Trophoblast cell (in vitro differentiated cells and primary cell): ENCODE measurements at regions not wholly inside any gene's neighbourhood (a gene's known extent, or its start where the extent isn't known, plus 50 kb on each side); places are given as distances from the start of the nearest gene placed in this dataset.

Source experiments
- DNase-seq, 2 donors: peaks; one replicate each; pipeline ENCODE4 v3.0.0-alpha.2; 2016
- H2AFZ ChIP-seq: 2 replicates; pipeline ENCODE4 v1.6.1; 2013; ENCODE audit warnings: low read length, moderate library complexity, mild to moderate bottlenecking; ENCODE audit not compliant: insufficient read depth, poor library complexity
- H2AK5ac ChIP-seq: 2 replicates; pipeline ENCODE4 v1.6.1; 2013; ENCODE audit warnings: mild to moderate bottlenecking, low read length
- H2BK120ac ChIP-seq: 2 replicates; pipeline ENCODE4 v1.6.1; 2013; ENCODE audit warnings: low read length, mild to moderate bottlenecking, moderate library complexity; ENCODE audit not compliant: insufficient read depth, poor library complexity
- H2BK12ac ChIP-seq: 2 replicates; pipeline ENCODE4 v1.6.1; 2013; ENCODE audit warnings: mild to moderate bottlenecking, low read length, moderate library complexity
- H2BK5ac ChIP-seq: 2 replicates; pipeline ENCODE4 v1.6.1; 2013; ENCODE audit warnings: low read length, low read depth, moderate library complexity, mild to moderate bottlenecking; ENCODE audit not compliant: poor library complexity
- H3K14ac ChIP-seq: 2 replicates; pipeline ENCODE4 v1.6.1; 2013; ENCODE audit warnings: mild to moderate bottlenecking, low read length
- H3K18ac ChIP-seq: 2 replicates; pipeline ENCODE4 v1.6.1; 2013; ENCODE audit warnings: mild to moderate bottlenecking, low read length
- H3K23ac ChIP-seq: 2 replicates; pipeline ENCODE4 v1.6.1; 2013; ENCODE audit warnings: low read length
- H3K27ac ChIP-seq: 2 replicates; pipeline ENCODE4 v1.5.1; 2013; ENCODE audit warnings: low read depth, mild to moderate bottlenecking, inconsistent platforms, low read length, moderate library complexity
- H3K27me3 ChIP-seq: 2 replicates; pipeline ENCODE4 v1.6.1; 2013; ENCODE audit warnings: inconsistent platforms, mild to moderate bottlenecking, low read length, moderate library complexity; ENCODE audit not compliant: insufficient read depth
- H3K36me3 ChIP-seq, 2 experiments: 1 replicate in 1 of 2; 2 replicates in 1 of 2; pipeline ENCODE4 v1.6.1; 2013; ENCODE audit warnings: low read length in 2 of 2, mild to moderate bottlenecking in 2 of 2, moderate library complexity in 1 of 2; ENCODE audit not compliant: insufficient read depth in 2 of 2, control insufficient read depth in 1 of 2
- H3K4ac ChIP-seq: 2 replicates; pipeline ENCODE4 v1.6.1; 2013; ENCODE audit warnings: low read depth, mild to moderate bottlenecking, low read length, moderate library complexity
- H3K4me1 ChIP-seq, 2 experiments: 1 replicate in 1 of 2; 2 replicates in 1 of 2; pipeline ENCODE4 v1.6.1; 2013; ENCODE audit warnings: low read length in 2 of 2, mild to moderate bottlenecking in 2 of 2, moderate library complexity in 1 of 2; ENCODE audit not compliant: insufficient read depth in 2 of 2, control insufficient read depth in 1 of 2
- H3K4me2 ChIP-seq: 2 replicates; pipeline ENCODE4 v1.6.1; 2013; ENCODE audit warnings: inconsistent platforms, mild to moderate bottlenecking, low read length, moderate library complexity
- H3K4me3 ChIP-seq: 2 replicates; pipeline ENCODE4 v1.5.1; 2013; ENCODE audit warnings: mild to moderate bottlenecking, low read depth, low read length, inconsistent platforms
- H3K79me1 ChIP-seq: one replicate; pipeline ENCODE4 v1.6.1; 2013; ENCODE audit warnings: low read length
- H3K79me2 ChIP-seq: 2 replicates; pipeline ENCODE4 v1.6.1; 2013; ENCODE audit warnings: low read length, mild to moderate bottlenecking; ENCODE audit not compliant: control insufficient read depth, insufficient read depth, poor library complexity
- H3K9ac ChIP-seq: 2 replicates; pipeline ENCODE4 v1.6.1; 2013; ENCODE audit warnings: mild to moderate bottlenecking, low read length
- H3K9me3 ChIP-seq: 2 replicates; pipeline ENCODE4 v1.6.1; 2013; ENCODE audit warnings: low read depth, mild to moderate bottlenecking, control low read depth, inconsistent platforms, low read length; ENCODE audit not compliant: insufficient read depth
- H4K12ac ChIP-seq: 2 replicates; pipeline ENCODE4 v1.6.1; 2013; ENCODE audit warnings: low read depth, mild to moderate bottlenecking, low read length, moderate library complexity
- H4K8ac ChIP-seq: 2 replicates; pipeline ENCODE4 v1.6.1; 2013; ENCODE audit warnings: low read depth, mild to moderate bottlenecking, low read length, moderate library complexity
- H4K91ac ChIP-seq: one replicate; pipeline ENCODE4 v1.6.1; 2013; ENCODE audit warnings: low read depth, mild to moderate bottlenecking, low read length, moderate library complexity
- WGBS: extraction: QIAGEN DNeasy Blood & Tissue Kit; methylation state at CpG from one replicate; pipeline ENCODE4 v1.1.7; 2013; ENCODE audit warnings: missing lambda C conversion rate; ENCODE audit not compliant: insufficient read length, insufficient coverage; ENCODE audit errors: extremely low coverage; 5-methylcytosine and 5-hydroxymethylcytosine counted together

DNA sequence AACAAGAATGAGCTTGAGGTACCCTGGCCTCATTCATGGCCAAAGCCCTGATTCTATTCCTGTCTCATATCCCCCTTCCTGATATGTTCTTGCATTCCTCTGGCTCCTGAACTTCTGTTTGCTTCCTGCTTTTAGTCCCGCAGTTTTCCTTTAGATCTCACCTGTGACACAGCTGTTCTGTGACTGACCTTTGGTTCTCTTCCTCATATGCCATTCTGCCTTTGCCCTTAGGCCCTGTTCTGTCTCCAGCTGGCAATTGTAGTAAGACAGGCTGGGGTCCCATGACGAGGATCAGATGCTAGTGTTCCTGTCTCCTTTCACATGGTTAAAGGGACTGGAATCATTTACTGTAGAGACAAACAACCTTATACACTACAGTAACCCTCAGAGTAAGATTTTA, 59.0 kb upstream of the PDE3B start:
- Histone ChIP-seq H3K9ac (no peak overlapping the region), H3K79me1 (peaks cover 12% of the 10 kb centered on the region), H2BK120ac (no peak overlapping the region), H3K4ac (no peak overlapping the region), H2AK5ac (no peak overlapping the region), H3K27me3 (no peaks in the 10 kb centered on the region), H3K27ac (peak overlapping the region; percentile 49), H2BK5ac (no peak overlapping the region), H3K4me3 (no peak overlapping the region), H2BK12ac (no peak overlapping the region), H4K12ac (no peak overlapping the region), H3K18ac (no peak overlapping the region), H3K9me3 (no peaks in the 10 kb centered on the region), H3K36me3 (no peaks in the 10 kb centered on the region), H4K8ac (no peak overlapping the region), H2AFZ (no peak overlapping the region), H3K79me2 (no peaks in the 10 kb centered on the region), H3K23ac (no peak overlapping the region), H3K14ac (no peak overlapping the region), H4K91ac (no peak overlapping the region), H3K4me2 (peak overlapping the region; percentile 46), H3K4me1 (peaks cover 9 to 20% of the 10 kb centered on the region in 2 experiments)
- no CpG with 5 or more reads among the region's 2 CpGs for WGBS
- peak; percentile 47 to 61 for DNase-seq

DNA sequence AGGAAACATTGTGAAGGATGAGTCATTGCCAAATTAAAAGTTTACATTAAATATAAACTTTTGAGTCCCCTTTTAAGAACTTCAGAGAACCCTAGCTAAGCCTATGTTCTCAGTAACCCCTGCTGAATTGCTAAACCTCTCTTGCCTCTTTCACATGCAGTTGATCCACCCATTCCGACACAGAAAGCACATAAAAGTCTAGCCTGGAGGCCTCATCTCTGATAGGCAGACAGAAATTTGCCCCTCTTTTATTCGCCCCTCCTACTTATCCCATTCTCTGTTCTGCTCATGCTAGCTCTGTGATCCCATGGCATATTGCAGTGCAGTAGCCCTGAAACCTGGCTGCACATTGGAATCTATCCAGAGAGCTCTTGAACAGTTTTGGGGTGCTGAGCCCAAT, 58.2 kb upstream of the PDE3B start:
- no CpG with 5 or more reads among the region's 2 CpGs for WGBS
- Histone ChIP-seq H3K4me1 (peaks cover 9 to 22% of the 10 kb centered on the region in 2 experiments), H2BK12ac (peak overlapping the region; percentile 7), H2AFZ (no peak overlapping the region), H4K12ac (no peak overlapping the region), H3K14ac (no peak overlapping the region), H3K18ac (no peak overlapping the region), H3K79me2 (no peaks in the 10 kb centered on the region), H3K36me3 (no peaks in the 10 kb centered on the region), H2BK5ac (no peak overlapping the region), H3K9me3 (no peaks in the 10 kb centered on the region), H2AK5ac (no peak overlapping the region), H3K4me3 (no peak overlapping the region), H3K79me1 (peaks cover 12% of the 10 kb centered on the region), H3K27me3 (no peaks in the 10 kb centered on the region), H3K27ac (no peak overlapping the region), H2BK120ac (no peak overlapping the region), H3K4me2 (no peak overlapping the region), H3K23ac (no peak overlapping the region), H4K91ac (peak overlapping the region; percentile 1), H3K4ac (no peak overlapping the region), H4K8ac (no peak overlapping the region), H3K9ac (no peak overlapping the region)
- no peak for DNase-seq

DNA sequence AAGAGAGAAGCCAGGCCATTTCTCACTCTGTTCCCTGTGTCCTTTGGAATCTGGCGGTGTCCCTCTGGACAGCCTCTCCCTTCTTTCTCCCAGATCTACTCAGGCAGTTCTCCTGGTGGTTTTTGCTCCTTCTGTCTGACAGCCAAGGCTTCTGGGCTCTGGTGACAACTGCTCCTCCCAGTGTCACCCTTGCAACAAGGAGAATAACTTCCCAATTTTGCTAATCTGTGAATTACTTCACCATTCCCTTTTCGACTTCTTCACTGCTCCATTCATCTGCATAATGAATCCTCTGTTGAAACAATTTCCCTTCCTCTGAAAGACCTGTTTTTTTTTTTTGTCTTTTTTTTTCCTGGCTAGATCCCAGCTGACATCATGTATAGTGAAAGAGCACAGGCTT, 56.3 kb upstream of the PDE3B start:
- no peaks in the 10 kb centered on the region for H3K36me3 ChIP-seq
- H3K4me1 ChIP-seq = peaks cover 9 to 22% of the 10 kb centered on the region in 2 experiments
- H3K18ac ChIP-seq = no peak overlapping the region
- H3K79me1 ChIP-seq = peaks cover 14% of the 10 kb centered on the region
- peak overlapping the region; percentile 77 for H2BK12ac ChIP-seq
- DNase-seq = no peak
- H3K14ac ChIP-seq = peak overlapping the region; percentile 67
- WGBS = no CpG with 5 or more reads among the region's 2 CpGs
- H4K8ac ChIP-seq = no peak overlapping the region
- H2BK5ac ChIP-seq = peak overlapping the region; percentile 57
- H3K27ac ChIP-seq = peak overlapping the region; percentile 63
- no peak overlapping the region for H3K23ac ChIP-seq
- H3K9ac ChIP-seq = no peak overlapping the region
- H4K91ac ChIP-seq = peak overlapping the region; percentile 61
- H3K27me3 ChIP-seq = no peaks in the 10 kb centered on the region
- no peak overlapping the region for H2AK5ac ChIP-seq
- peak overlapping the region; percentile 79 for H2BK120ac ChIP-seq
- H3K4ac ChIP-seq = peak overlapping the region; percentile 21
- H3K4me3 ChIP-seq = no peak overlapping the region
- H4K12ac ChIP-seq = no peak overlapping the region
- H2AFZ ChIP-seq = no peak overlapping the region
- no peaks in the 10 kb centered on the region for H3K79me2 ChIP-seq
- no peaks in the 10 kb centered on the region for H3K9me3 ChIP-seq
- no peak overlapping the region for H3K4me2 ChIP-seq

DNA sequence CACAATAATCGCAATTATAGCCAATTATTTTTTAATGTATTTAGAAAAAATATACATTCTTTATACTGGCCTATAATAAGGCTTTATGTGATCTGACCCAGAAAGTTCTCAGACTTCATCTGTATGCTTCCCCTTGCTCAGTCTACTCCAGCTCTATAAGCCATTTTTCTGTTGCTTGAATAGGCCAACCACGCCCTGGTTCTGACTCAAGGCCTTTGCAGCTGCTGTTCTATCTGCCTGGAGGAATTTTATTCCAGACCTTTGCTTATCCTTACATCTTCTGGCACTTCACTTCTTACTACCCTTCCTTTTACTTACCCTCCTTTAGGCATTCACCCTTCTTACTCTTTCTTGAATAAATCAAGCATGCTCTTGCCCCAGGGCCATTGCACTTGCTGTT, 54.9 kb upstream of the PDE3B start:
- Histone ChIP-seq H4K8ac (no peak overlapping the region), H3K4ac (no peak overlapping the region)

More for the DNA sequence above, 54.9 kb upstream of the PDE3B start:
- no CpG with 5 or more reads among the region's 2 CpGs for WGBS
- Histone ChIP-seq H3K4me3 (no peak overlapping the region), H3K27ac (no peak overlapping the region), H2AK5ac (no peak overlapping the region), H3K18ac (no peak overlapping the region), H3K14ac (no peak overlapping the region), H3K79me2 (no peaks in the 10 kb centered on the region), H3K36me3 (no peaks in the 10 kb centered on the region), H3K23ac (no peak overlapping the region), H3K4me2 (no peak overlapping the region), H2BK120ac (no peak overlapping the region), H3K79me1 (peaks cover 10% of the 10 kb centered on the region), H3K27me3 (no peaks in the 10 kb centered on the region), H3K9me3 (no peaks in the 10 kb centered on the region), H2BK12ac (no peak overlapping the region), H4K91ac (no peak overlapping the region), H2AFZ (no peak overlapping the region), H3K4me1 (peaks cover 5 to 15% of the 10 kb centered on the region in 2 experiments), H4K12ac (no peak overlapping the region), H3K9ac (no peak overlapping the region), H2BK5ac (no peak overlapping the region)
- DNase-seq = peak; percentile 38 to 63
